Smooth muscle cell (in vitro differentiated cells): ENCODE measurements at regions not wholly inside any gene's neighbourhood (a gene's known extent, or its start where the extent isn't known, plus 50 kb on each side); places are given as distances from the start of the nearest gene placed in this dataset.

ENCODE experiments used
- DNase-seq: peaks from one replicate; lab custom pipeline; 2025; ENCODE audit not compliant: unreplicated experiment; lab: John Stamatoyannopoulos, UW
- H2AFZ ChIP-seq: fragments of 200-600 bp; sonication (generic); 2 replicates; pipeline ENCODE4 v1.6.0; 2016; ENCODE audit warnings: antibody characterized with exemption, low read depth, mild to moderate bottlenecking
- H3F3A ChIP-seq: fragments of 200-600 bp; sonication (generic); 2 replicates; pipeline ENCODE4 v1.6.0; 2017; ENCODE audit warnings: antibody characterized with exemption, low read depth
- H3K27ac ChIP-seq: fragments of 200-600 bp; sonication (generic); 2 replicates; pipeline ENCODE4 v1.5.1; 2016; ENCODE audit warnings: low read depth, mild to moderate bottlenecking
- H3K27me3 ChIP-seq: fragments of 200-600 bp; sonication (generic); 2 replicates; pipeline ENCODE4 v1.6.1; 2016; ENCODE audit warnings: low read depth, mild to moderate bottlenecking
- H3K36me3 ChIP-seq: fragments of 200-600 bp; sonication (generic); 2 replicates; pipeline ENCODE4 v1.5.1; 2016; ENCODE audit warnings: low read depth
- H3K4me1 ChIP-seq: fragments of 200-600 bp; sonication (generic); 2 replicates; pipeline ENCODE4 v1.5.1; 2016; ENCODE audit warnings: low read depth
- H3K4me2 ChIP-seq: fragments of 200-600 bp; sonication (generic); 2 replicates; pipeline ENCODE4 v1.6.0; 2016; ENCODE audit warnings: mild to moderate bottlenecking
- H3K4me3 ChIP-seq: fragments of 200-600 bp; sonication (generic); 2 replicates; pipeline ENCODE4 v1.5.1; 2016; ENCODE audit warnings: mild to moderate bottlenecking
- H3K79me2 ChIP-seq: fragments of 200-600 bp; sonication (generic); 2 replicates; pipeline ENCODE4 v1.6.0; 2016; ENCODE audit warnings: low read depth, mild to moderate bottlenecking
- H3K9ac ChIP-seq: fragments of 200-600 bp; sonication (generic); 2 replicates; pipeline ENCODE4 v1.6.0; 2016; ENCODE audit warnings: low read depth
- H3K9me3 ChIP-seq: fragments of 200-600 bp; sonication (generic); replicated peaks from 2 replicates; pipeline ENCODE4 v1.5.1; 2016; ENCODE audit warnings: low read depth
- H4K20me1 ChIP-seq: fragments of 200-600 bp; sonication (generic); 2 replicates; pipeline ENCODE4 v1.6.0; 2016; ENCODE audit warnings: low read depth
- whole genome bisulfite sequencing: methylation state at CpG from one replicate; pipeline ENCODE4 v1.1.7; 2016; ENCODE audit warnings: low lambda C conversion rate; 5-methylcytosine and 5-hydroxymethylcytosine counted together
- TF ChIP-seq, protein P1 (sequence below): fragments of 200-600 bp; sonication (generic); IDR thresholded peaks from 2 replicates; pipeline ENCODE4 v1.5.1; 2017; ENCODE audit warnings: borderline replicate concordance, mild to moderate bottlenecking, antibody characterized with exemption; ENCODE audit not compliant: insufficient read depth, poor library complexity, severe bottlenecking

DNA sequence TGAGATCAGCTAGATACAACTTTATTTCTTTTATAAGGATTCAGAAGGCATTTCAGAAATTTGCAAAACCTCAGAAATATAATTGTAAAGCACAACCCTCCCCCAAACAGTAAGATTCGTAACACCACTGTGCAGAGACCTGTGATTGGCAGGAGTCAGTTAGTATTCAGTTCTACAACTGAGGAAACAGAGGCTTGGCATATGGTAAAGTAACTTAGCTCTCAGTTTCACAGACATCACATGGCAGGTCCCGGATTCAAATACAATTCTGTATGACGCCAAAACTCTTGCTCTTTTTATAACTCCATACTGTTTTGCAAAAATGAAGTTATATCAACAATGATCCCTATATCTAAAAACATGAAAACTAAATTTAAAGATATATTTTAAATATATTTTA is 225.6 kb upstream of the LMCD1 start:
- no peaks in the 10 kb centered on the region for H3K27me3 ChIP-seq
- no peaks in the 10 kb centered on the region for H3K79me2 ChIP-seq
- H4K20me1 ChIP-seq: no peaks in the 10 kb centered on the region
- no peaks in the 10 kb centered on the region for H3K4me1 ChIP-seq
- H3K4me2 ChIP-seq: no peak overlapping the region
- no peaks in the 10 kb centered on the region for H3K9me3 ChIP-seq
- no peak overlapping the region for H3K27ac ChIP-seq
- H3K9ac ChIP-seq: no peak overlapping the region
- TF ChIP-seq, protein P1, sequence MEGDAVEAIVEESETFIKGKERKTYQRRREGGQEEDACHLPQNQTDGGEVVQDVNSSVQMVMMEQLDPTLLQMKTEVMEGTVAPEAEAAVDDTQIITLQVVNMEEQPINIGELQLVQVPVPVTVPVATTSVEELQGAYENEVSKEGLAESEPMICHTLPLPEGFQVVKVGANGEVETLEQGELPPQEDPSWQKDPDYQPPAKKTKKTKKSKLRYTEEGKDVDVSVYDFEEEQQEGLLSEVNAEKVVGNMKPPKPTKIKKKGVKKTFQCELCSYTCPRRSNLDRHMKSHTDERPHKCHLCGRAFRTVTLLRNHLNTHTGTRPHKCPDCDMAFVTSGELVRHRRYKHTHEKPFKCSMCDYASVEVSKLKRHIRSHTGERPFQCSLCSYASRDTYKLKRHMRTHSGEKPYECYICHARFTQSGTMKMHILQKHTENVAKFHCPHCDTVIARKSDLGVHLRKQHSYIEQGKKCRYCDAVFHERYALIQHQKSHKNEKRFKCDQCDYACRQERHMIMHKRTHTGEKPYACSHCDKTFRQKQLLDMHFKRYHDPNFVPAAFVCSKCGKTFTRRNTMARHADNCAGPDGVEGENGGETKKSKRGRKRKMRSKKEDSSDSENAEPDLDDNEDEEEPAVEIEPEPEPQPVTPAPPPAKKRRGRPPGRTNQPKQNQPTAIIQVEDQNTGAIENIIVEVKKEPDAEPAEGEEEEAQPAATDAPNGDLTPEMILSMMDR: no peak
- WGBS: 94% methylated on average over 3 of the region's 3 CpGs
- no peak for DNase-seq
- H3F3A ChIP-seq: no peaks in the 10 kb centered on the region
- no peak overlapping the region for H2AFZ ChIP-seq
- no peaks in the 10 kb centered on the region for H3K36me3 ChIP-seq
- H3K4me3 ChIP-seq: no peak overlapping the region

DNA sequence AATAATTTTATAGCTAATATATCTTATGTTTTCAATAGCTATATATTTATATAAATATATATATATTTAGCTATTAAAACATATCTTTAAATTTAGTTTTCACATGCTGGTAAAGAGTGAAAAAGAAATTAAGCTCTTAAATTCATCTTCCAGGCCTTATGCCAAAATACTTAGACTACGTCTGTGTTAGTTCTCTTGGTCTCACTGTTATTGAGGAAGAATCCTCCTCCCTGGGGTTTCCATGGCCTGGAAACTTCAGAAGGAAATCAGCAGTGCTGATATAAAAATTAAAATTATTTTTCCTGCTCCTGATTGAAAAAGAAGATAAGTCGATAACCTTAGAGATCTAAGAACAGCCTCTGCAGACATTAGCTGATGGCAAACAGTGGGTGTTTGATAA is 225.1 kb upstream of the LMCD1 start:
- H3K79me2 ChIP-seq: no peaks in the 10 kb centered on the region
- H3K4me3 ChIP-seq: no peak overlapping the region
- no peak overlapping the region for H3K9ac ChIP-seq
- no peak overlapping the region for H3K27ac ChIP-seq
- H4K20me1 ChIP-seq: no peaks in the 10 kb centered on the region
- H3K27me3 ChIP-seq: no peaks in the 10 kb centered on the region
- 88% methylated on average over 2 of the region's 2 CpGs for WGBS
- no peaks in the 10 kb centered on the region for H3K4me1 ChIP-seq
- no peaks in the 10 kb centered on the region for H3K36me3 ChIP-seq
- no peak for DNase-seq
- H3F3A ChIP-seq: no peaks in the 10 kb centered on the region
- H3K9me3 ChIP-seq: no peaks in the 10 kb centered on the region
- TF ChIP-seq, protein P1: no peak
- H2AFZ ChIP-seq: no peak overlapping the region
- H3K4me2 ChIP-seq: no peak overlapping the region

DNA sequence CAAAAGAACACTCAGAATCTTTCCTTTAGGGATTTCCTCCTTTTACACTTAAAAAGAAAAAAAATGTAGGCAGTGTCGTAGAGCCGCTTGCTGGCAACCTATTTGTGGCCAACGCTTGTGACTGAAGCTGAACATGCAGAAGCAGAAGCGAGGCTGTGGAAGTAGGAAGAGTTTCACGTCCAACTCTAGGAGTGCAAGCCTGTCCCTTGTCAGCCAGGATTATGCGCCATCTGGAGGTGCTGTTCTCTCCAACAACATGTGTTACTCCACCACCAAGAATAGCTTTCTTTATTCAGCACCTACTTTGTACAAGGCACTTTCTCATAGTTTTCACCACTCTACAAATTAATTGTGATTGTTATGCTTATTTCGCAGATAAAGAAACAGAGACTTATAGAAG is 223.2 kb upstream of the LMCD1 start:
- TF ChIP-seq, protein P1: no peak
- 81% methylated on average over 7 of the region's 7 CpGs for WGBS

DNA sequence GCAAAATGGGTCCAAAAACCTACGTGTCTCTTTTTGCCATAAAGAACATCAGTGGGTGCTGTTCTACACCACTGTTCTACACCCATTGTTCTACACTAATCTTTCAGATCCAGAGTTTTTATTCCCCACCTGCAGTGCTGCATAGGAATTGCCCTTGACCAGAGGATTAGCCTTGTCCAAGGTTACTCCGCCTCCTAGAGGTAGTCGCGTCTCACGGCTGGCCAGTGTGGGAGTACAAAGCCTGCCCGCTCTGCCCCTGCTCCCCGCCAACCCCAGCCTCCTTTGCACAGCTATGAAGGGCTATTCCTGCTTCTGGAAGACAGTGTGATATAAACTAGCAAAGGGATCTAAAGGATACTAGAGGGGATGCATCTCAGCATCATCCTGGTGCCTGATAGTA is 222.1 kb upstream of the LMCD1 start:
- Histone ChIP-seq H3K27ac (no peak overlapping the region), H3K27me3 (no peaks in the 10 kb centered on the region), H3K79me2 (no peaks in the 10 kb centered on the region), H3F3A (no peaks in the 10 kb centered on the region), H3K9ac (no peak overlapping the region), H3K9me3 (no peaks in the 10 kb centered on the region), H4K20me1 (no peaks in the 10 kb centered on the region), H2AFZ (no peak overlapping the region), H3K4me3 (no peak overlapping the region), H3K4me2 (no peak overlapping the region), H3K36me3 (no peaks in the 10 kb centered on the region), H3K4me1 (no peaks in the 10 kb centered on the region)
- WGBS: 84% methylated on average over 7 of the region's 7 CpGs
- no peak for DNase-seq
- TF ChIP-seq, protein P1: no peak

More for the DNA sequence above, 223.2 kb upstream of the LMCD1 start:
- H3K9me3 ChIP-seq: no peaks in the 10 kb centered on the region
- H3K27ac ChIP-seq: no peak overlapping the region
- H3K79me2 ChIP-seq: no peaks in the 10 kb centered on the region
- no peaks in the 10 kb centered on the region for H3K27me3 ChIP-seq
- no peak overlapping the region for H3K4me2 ChIP-seq
- H3K4me1 ChIP-seq: no peaks in the 10 kb centered on the region
- H3K9ac ChIP-seq: no peak overlapping the region
- no peaks in the 10 kb centered on the region for H3K36me3 ChIP-seq
- no peak overlapping the region for H2AFZ ChIP-seq
- no peak overlapping the region for H3K4me3 ChIP-seq
- H4K20me1 ChIP-seq: no peaks in the 10 kb centered on the region
- no peaks in the 10 kb centered on the region for H3F3A ChIP-seq
- DNase-seq: no peak
